GM23248 (cell line): ENCODE measurements at regions not wholly inside any gene's neighbourhood (a gene's known extent, or its start where the extent isn't known, plus 50 kb on each side); places are given as distances from the start of the nearest gene placed in this dataset.

ENCODE experiments used
- DNase-seq: peaks from one replicate; pipeline ENCODE4 v3.0.0-alpha.2; 2015
- H2AFZ ChIP-seq: fragments of 200-600 bp; sonication (generic); 2 replicates; pipeline ENCODE4 v1.6.1; 2016; ENCODE audit warnings: antibody characterized with exemption
- H3F3A ChIP-seq: fragments of 200-600 bp; sonication (generic); 2 replicates; pipeline ENCODE4 v1.6.1; 2016; ENCODE audit warnings: mild to moderate bottlenecking, antibody characterized with exemption, mixed run types; ENCODE audit not compliant: insufficient read depth
- H3K27ac ChIP-seq: fragments of 200-600 bp; sonication (generic); 2 replicates; pipeline ENCODE4 v1.5.1; 2016; ENCODE audit warnings: mild to moderate bottlenecking
- H3K27me3 ChIP-seq: fragments of 200-600 bp; sonication (generic); replicated peaks from 2 replicates; pipeline ENCODE4 v1.6.1; 2016; ENCODE audit warnings: mild to moderate bottlenecking; ENCODE audit not compliant: insufficient read depth
- H3K36me3 ChIP-seq: fragments of 200-600 bp; sonication (generic); 2 replicates; pipeline ENCODE4 v1.6.1; 2016; ENCODE audit warnings: low read depth, mild to moderate bottlenecking
- H3K4me1 ChIP-seq: fragments of 200-600 bp; sonication (generic); 2 replicates; pipeline ENCODE4 v1.6.1; 2016; ENCODE audit warnings: mild to moderate bottlenecking; ENCODE audit not compliant: insufficient read depth
- H3K4me2 ChIP-seq: fragments of 200-600 bp; sonication (generic); one replicate; pipeline ENCODE4 v1.6.1; 2016; ENCODE audit warnings: mild to moderate bottlenecking; ENCODE audit not compliant: unreplicated experiment
- H3K4me3 ChIP-seq: fragments of 200-600 bp; sonication (generic); 2 replicates; pipeline ENCODE4 v1.5.1; 2016; ENCODE audit warnings: mild to moderate bottlenecking
- H3K79me2 ChIP-seq: fragments of 200-600 bp; sonication (generic); 2 replicates; pipeline ENCODE4 v1.6.1; 2016; ENCODE audit warnings: mild to moderate bottlenecking; ENCODE audit not compliant: insufficient read depth
- H3K9ac ChIP-seq: fragments of 200-600 bp; sonication (generic); 2 replicates; pipeline ENCODE4 v1.6.1; 2016; ENCODE audit warnings: mild to moderate bottlenecking
- H3K9me2 ChIP-seq: fragments of 200-600 bp; sonication (generic); 2 replicates; pipeline ENCODE4 v1.6.1; 2016; ENCODE audit warnings: mixed run types, mild to moderate bottlenecking, moderate library complexity; ENCODE audit not compliant: insufficient read depth
- H3K9me3 ChIP-seq: fragments of 200-600 bp; sonication (generic); one replicate; pipeline ENCODE4 v1.6.1; 2017; ENCODE audit warnings: low read depth
- H4K20me1 ChIP-seq: fragments of 200-600 bp; sonication (generic); 2 replicates; pipeline ENCODE4 v1.6.0; 2016; ENCODE audit not compliant: insufficient read depth
- EZH2 ChIP-seq: fragments of 200-600 bp; sonication (generic); IDR thresholded peaks from 2 replicates; pipeline ENCODE4 v1.6.1; 2018; ENCODE audit warnings: antibody characterized with exemption, mild to moderate bottlenecking; ENCODE audit not compliant: insufficient read depth, poor library complexity, severe bottlenecking
- EZH2phosphoT487 ChIP-seq: fragments of 200-600 bp; sonication (generic); IDR thresholded peaks from 2 replicates; pipeline ENCODE4 v1.6.1; 2018; ENCODE audit warnings: antibody characterized with exemption, moderate library complexity, mild to moderate bottlenecking, low read depth; ENCODE audit not compliant: insufficient read depth
- WGBS, 2 experiments: methylation state at CpG; one replicate each; pipeline ENCODE4 v1.1.6; 2015 to 2017; ENCODE audit warnings: low lambda C conversion rate in 2 of 2, low coverage in 1 of 2; ENCODE audit errors: missing lambda C conversion rate in 2 of 2; 5-methylcytosine and 5-hydroxymethylcytosine counted together
- in situ Hi-C: fragments of 300-500 bp; cut with MboI; formaldehyde crosslinking; loops from 2 replicates; pipeline ENCODE4 v1.15.0; 2020

DNA sequence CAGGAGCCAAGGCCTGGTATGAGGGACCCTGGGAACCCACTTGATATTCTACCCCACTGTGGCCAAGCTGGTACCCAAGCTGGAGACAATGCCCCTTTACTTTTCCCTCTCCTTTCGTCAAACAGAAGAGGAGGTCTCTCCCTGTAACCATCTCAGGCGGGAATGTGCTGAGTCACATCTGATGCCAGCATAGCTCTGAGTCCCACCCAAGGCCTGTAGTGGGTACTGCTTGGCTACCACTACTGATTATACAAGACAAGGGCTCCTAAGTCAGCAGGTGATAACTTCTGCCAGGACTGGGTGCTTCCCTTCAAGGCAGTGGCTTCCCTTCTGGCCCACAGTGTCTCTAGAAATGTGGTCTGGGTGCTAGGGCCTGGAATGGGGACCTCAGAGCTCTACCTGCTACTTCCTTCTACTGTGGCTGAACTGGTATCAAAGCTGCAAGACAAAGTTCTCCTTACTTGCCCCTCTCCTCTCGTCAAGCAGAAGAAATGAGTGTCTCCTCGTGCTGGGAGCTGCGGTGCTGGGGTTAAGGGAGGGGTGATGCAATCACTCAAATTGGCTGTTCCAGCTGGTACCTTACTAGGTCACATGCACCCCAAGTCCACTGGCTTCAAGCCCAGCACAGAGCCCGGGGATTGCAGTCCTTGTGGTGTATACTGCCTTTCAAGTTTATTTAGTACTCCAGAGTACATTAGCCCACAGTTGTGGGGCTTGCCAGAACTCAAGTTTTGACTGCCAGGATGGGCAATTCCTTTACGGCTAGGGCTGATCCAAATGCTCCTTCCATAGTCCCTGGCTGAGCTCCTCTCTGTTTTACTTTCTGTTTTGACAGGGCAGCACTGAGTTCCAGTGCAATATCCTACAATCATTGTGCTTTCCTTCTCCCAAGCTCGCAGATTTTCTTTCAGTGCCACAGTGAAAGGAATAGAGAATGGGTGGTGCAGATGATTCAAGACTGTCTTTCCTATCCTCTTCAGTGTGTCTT is 419.7 kb upstream of the CNTN5 start:
- TF ChIP-seq EZH2phosphoT487 (no peak), EZH2 (no peak)
- no peaks in the 10 kb centered on the region for H3K9me2 ChIP-seq

DNA sequence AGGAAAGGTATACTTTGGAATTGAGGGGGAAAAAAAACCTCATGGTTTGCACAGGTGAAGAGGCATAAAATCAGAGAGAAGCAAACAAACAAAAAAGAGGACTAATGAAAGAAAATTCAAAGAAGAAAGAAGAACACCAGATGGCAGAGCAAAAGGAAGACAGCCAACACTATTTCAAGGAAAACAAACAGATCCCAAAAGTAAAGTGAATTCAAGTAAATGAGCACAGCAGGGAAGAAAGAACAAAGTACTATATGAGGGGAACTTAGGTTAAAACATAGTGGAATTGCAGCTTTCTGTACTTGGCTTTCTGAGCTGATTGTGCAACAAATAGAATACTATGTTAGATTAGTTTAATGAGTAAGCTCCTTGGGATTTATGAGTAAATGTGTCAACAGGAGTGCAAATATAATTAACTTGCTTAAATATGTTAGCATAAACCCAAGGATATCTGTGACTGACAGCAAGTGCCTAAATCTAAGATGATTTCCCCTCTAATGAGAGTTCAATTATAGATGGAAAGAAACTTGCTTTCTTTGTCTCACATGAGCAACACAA is 404.6 kb upstream of the CNTN5 start:
- Histone ChIP-seq H2AFZ (no peak overlapping the region), H3K9me2 (no peaks in the 10 kb centered on the region), H3K27me3 (no peaks in the 10 kb centered on the region), H3K4me2 (no peak overlapping the region), H3K27ac (no peak overlapping the region), H3K4me1 (no peaks in the 10 kb centered on the region), H3K79me2 (no peaks in the 10 kb centered on the region), H4K20me1 (no peaks in the 10 kb centered on the region), H3K9ac (no peak overlapping the region), H3F3A (no peaks in the 10 kb centered on the region), H3K4me3 (no peak overlapping the region), H3K36me3 (no peaks in the 10 kb centered on the region), H3K9me3 (no peaks in the 10 kb centered on the region)
- no peak for DNase-seq
- in situ Hi-C loops = no loop called here
- TF ChIP-seq EZH2phosphoT487 = no peak
- TF ChIP-seq EZH2 = no peak

More for the DNA sequence above, 419.7 kb upstream of the CNTN5 start:
- 16% methylated on average over 8 of the region's 8 CpGs for WGBS, 2 experiments
- Histone ChIP-seq H3K79me2 (no peaks in the 10 kb centered on the region), H2AFZ (no peak overlapping the region), H3K27ac (no peak overlapping the region), H4K20me1 (no peaks in the 10 kb centered on the region), H3K4me3 (no peak overlapping the region), H3K4me1 (no peaks in the 10 kb centered on the region), H3K9me3 (no peaks in the 10 kb centered on the region), H3K36me3 (no peaks in the 10 kb centered on the region), H3K9ac (no peak overlapping the region), H3F3A (no peaks in the 10 kb centered on the region), H3K4me2 (no peak overlapping the region), H3K27me3 (no peaks in the 10 kb centered on the region)
- DNase-seq = no peak
- in situ Hi-C loops = no loop called here

DNA sequence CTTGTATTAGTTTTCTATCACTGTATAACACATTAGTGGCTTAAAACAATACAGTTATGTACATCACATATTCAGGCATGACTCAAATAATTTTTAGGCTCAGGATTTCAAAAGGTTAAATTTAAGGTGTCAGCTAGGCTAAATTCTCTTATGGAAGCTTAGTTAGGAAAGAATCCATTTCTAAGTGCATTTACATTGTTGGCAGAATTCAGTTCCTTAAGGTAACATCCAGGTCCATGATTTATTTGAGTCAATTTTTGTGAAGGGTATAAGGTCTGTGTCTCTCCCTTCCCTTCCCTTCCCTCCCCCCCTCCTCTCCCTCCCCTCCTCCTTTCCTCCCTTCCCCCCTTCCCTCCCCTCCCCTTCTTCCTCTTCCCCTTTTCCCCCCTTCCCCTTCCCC is 399.0 kb upstream of the CNTN5 start:
- DNase-seq = no peak
- Histone ChIP-seq H3K36me3 (no peaks in the 10 kb centered on the region), H4K20me1 (no peaks in the 10 kb centered on the region), H2AFZ (no peak overlapping the region), H3K4me2 (no peak overlapping the region), H3F3A (no peaks in the 10 kb centered on the region), H3K9me2 (no peaks in the 10 kb centered on the region), H3K79me2 (no peaks in the 10 kb centered on the region), H3K4me3 (no peak overlapping the region), H3K9me3 (no peaks in the 10 kb centered on the region), H3K9ac (no peak overlapping the region), H3K27me3 (no peaks in the 10 kb centered on the region), H3K4me1 (no peaks in the 10 kb centered on the region), H3K27ac (no peak overlapping the region)
- in situ Hi-C loops = no loop called here
- TF ChIP-seq EZH2phosphoT487 (no peak), EZH2 (no peak)

DNA sequence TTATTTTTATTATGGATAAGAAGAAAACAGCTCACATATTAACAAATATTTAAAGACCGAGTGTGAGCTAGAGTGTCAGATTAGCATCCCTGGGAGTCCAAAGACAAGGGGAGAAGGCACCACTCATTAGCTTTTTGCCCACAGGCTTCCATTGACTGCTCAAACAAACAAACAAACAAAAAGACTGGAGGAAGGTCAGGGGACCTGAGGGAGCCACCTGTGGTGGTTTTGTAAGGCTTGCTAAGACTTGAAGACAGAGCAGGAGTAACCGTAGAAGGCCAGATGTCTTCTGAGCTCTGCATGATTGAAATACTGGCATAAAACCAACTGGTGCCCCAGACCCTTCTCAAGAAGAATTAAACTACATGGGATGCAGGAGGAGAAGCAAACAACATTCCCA is 395.2 kb upstream of the CNTN5 start:
- no peak overlapping the region for H3K9ac ChIP-seq
- H3K4me2 ChIP-seq = no peak overlapping the region
- no peak for DNase-seq
- H3K27me3 ChIP-seq = no peaks in the 10 kb centered on the region
- in situ Hi-C loops = no loop called here
- no peak overlapping the region for H3K4me3 ChIP-seq
- H2AFZ ChIP-seq = no peak overlapping the region
- WGBS, 2 experiments = 15 to 19% methylated on average over 2 of the region's 2 CpGs
- no peaks in the 10 kb centered on the region for H3K4me1 ChIP-seq
- H4K20me1 ChIP-seq = no peaks in the 10 kb centered on the region
- no peaks in the 10 kb centered on the region for H3K79me2 ChIP-seq
- no peak overlapping the region for H3K27ac ChIP-seq
- H3K36me3 ChIP-seq = no peaks in the 10 kb centered on the region
- H3F3A ChIP-seq = no peaks in the 10 kb centered on the region
- no peaks in the 10 kb centered on the region for H3K9me2 ChIP-seq
- TF ChIP-seq EZH2 = no peak
- no peak for TF ChIP-seq EZH2phosphoT487
- H3K9me3 ChIP-seq = no peaks in the 10 kb centered on the region
